OCI-LY1 (cell line): ENCODE measurements at regions not wholly inside any gene's neighbourhood (a gene's known extent, or its start where the extent isn't known, plus 50 kb on each side); places are given as distances from the start of the nearest gene placed in this dataset.

Source experiments
- H2AFZ ChIP-seq: fragments of 200-600 bp; sonication (generic), shearing (Covaris generic); 2 replicates; pipeline ENCODE4 v1.6.0; 2014; ENCODE audit warnings: antibody characterized with exemption, mild to moderate bottlenecking, low read length
- H3F3A ChIP-seq: fragments of 200-600 bp; sonication (generic), shearing (Covaris generic); 2 replicates; pipeline ENCODE4 v1.6.0; 2014; ENCODE audit warnings: mild to moderate bottlenecking, antibody characterized with exemption, low read length, moderate library complexity; ENCODE audit not compliant: insufficient read depth
- H3K27ac ChIP-seq: fragments of 200-600 bp; sonication (generic); 2 replicates; pipeline ENCODE4 v1.5.1; 2014; ENCODE audit warnings: low read length, mixed run types, mild to moderate bottlenecking, low read depth; ENCODE audit not compliant: poor library complexity, severe bottlenecking
- H3K27me3 ChIP-seq: fragments of 200-600 bp; sonication (generic); 2 replicates; pipeline ENCODE4 v1.6.0; 2014; ENCODE audit warnings: antibody characterized with exemption, mild to moderate bottlenecking, low read length, moderate library complexity; ENCODE audit not compliant: insufficient read depth
- H3K36me3 ChIP-seq: fragments of 200-600 bp; sonication (generic); 2 replicates; pipeline ENCODE4 v1.6.1; 2014; ENCODE audit warnings: mild to moderate bottlenecking, antibody characterized with exemption, low read length, moderate library complexity, mixed read lengths; ENCODE audit not compliant: insufficient read depth
- H3K4me1 ChIP-seq: fragments of 200-600 bp; sonication (generic); 2 replicates; pipeline ENCODE4 v1.5.1; 2014; ENCODE audit warnings: mild to moderate bottlenecking, low read length, moderate library complexity; ENCODE audit not compliant: insufficient read depth, severe bottlenecking
- H3K4me2 ChIP-seq: fragments of 200-600 bp; sonication (generic), shearing (Covaris generic); 2 replicates; pipeline ENCODE4 v1.6.1; 2014; ENCODE audit warnings: low read length
- H3K4me3 ChIP-seq: fragments of 200-600 bp; sonication (generic); 2 replicates; pipeline ENCODE4 v1.5.1; 2014; ENCODE audit warnings: low read length, low read depth, mild to moderate bottlenecking, mixed read lengths; ENCODE audit not compliant: poor library complexity, severe bottlenecking
- H3K79me2 ChIP-seq: fragments of 200-600 bp; shearing (Covaris generic); 2 replicates; pipeline ENCODE4 v1.6.1; 2016; ENCODE audit warnings: mixed run types, low read length, mixed read lengths; ENCODE audit not compliant: insufficient read depth
- H3K9ac ChIP-seq: fragments of 200-600 bp; sonication (generic), shearing (Covaris generic); 2 replicates; pipeline ENCODE4 v1.6.1; 2014; ENCODE audit warnings: mild to moderate bottlenecking, low read length, mixed read lengths
- H3K9me2 ChIP-seq: fragments of 200-600 bp; sonication (generic), shearing (Covaris generic); 2 replicates; pipeline ENCODE4 v1.6.1; 2014; ENCODE audit warnings: low read depth, mild to moderate bottlenecking, low read length, mixed read lengths
- H3K9me3 ChIP-seq: fragments of 200-600 bp; shearing (Covaris generic); 2 replicates; pipeline ENCODE4 v1.6.1; 2014; ENCODE audit warnings: low read length, mixed read lengths
- H4K20me1 ChIP-seq: fragments of 200-600 bp; sonication (generic), shearing (Covaris generic); 2 replicates; pipeline ENCODE4 v1.6.0; 2016; ENCODE audit warnings: mild to moderate bottlenecking, low read length; ENCODE audit not compliant: insufficient read depth
- CTCF ChIP-seq: fragments of 200-600 bp; sonication (generic), shearing (Covaris generic); IDR thresholded peaks from 2 replicates; pipeline ENCODE4 v1.5.1; 2017; ENCODE audit warnings: mild to moderate bottlenecking, antibody characterized with exemption, low read length, moderate library complexity, mixed read lengths
- EZH2 ChIP-seq: fragments of 200-600 bp; sonication (generic), shearing (Covaris generic); IDR thresholded peaks from 2 replicates; pipeline ENCODE4 v1.8.0; 2017; ENCODE audit warnings: borderline replicate concordance, mixed run types, mild to moderate bottlenecking, antibody characterized with exemption, low read length, moderate library complexity, mixed read lengths

GRCh38 chr6:128573036-128573435 is 52.6 kb upstream of the PTPRK start:
- Histone ChIP-seq H3K27ac (no peak overlapping the region), H3K79me2 (no peaks in the 10 kb centered on the region), H3K9me2 (no peaks in the 10 kb centered on the region), H2AFZ (no peak overlapping the region), H3F3A (no peaks in the 10 kb centered on the region), H4K20me1 (no peaks in the 10 kb centered on the region), H3K9me3 (no peaks in the 10 kb centered on the region), H3K36me3 (no peaks in the 10 kb centered on the region), H3K4me2 (no peak overlapping the region), H3K4me1 (no peaks in the 10 kb centered on the region), H3K27me3 (no peaks in the 10 kb centered on the region), H3K9ac (no peak overlapping the region), H3K4me3 (no peak overlapping the region)
- TF ChIP-seq EZH2 (no peak), CTCF (no peak)

- Histone ChIP-seq H3F3A (no peaks in the 10 kb centered on the region), H3K27me3 (no peaks in the 10 kb centered on the region), H3K27ac (no peak overlapping the region), H3K4me3 (no peak overlapping the region), H3K9me2 (no peaks in the 10 kb centered on the region), H3K4me1 (no peaks in the 10 kb centered on the region), H3K9me3 (no peaks in the 10 kb centered on the region), H3K79me2 (no peaks in the 10 kb centered on the region), H4K20me1 (no peaks in the 10 kb centered on the region), H3K36me3 (no peaks in the 10 kb centered on the region), H3K9ac (no peak overlapping the region), H2AFZ (no peak overlapping the region), H3K4me2 (no peak overlapping the region)
- TF ChIP-seq EZH2 (no peak), CTCF (no peak)
Measured at GRCh38 chr6:128572294-128572693, 51.9 kb upstream of the PTPRK start.

- Histone ChIP-seq H4K20me1 (no peaks in the 10 kb centered on the region), H2AFZ (no peak overlapping the region), H3K36me3 (no peaks in the 10 kb centered on the region), H3K4me1 (no peaks in the 10 kb centered on the region), H3F3A (no peaks in the 10 kb centered on the region), H3K27me3 (no peaks in the 10 kb centered on the region), H3K9ac (no peak overlapping the region), H3K9me2 (no peaks in the 10 kb centered on the region), H3K4me2 (no peak overlapping the region), H3K9me3 (no peaks in the 10 kb centered on the region), H3K27ac (no peak overlapping the region), H3K79me2 (no peaks in the 10 kb centered on the region), H3K4me3 (no peak overlapping the region)
- TF ChIP-seq CTCF = no peak
- TF ChIP-seq EZH2 = no peak
Measured at GRCh38 chr6:128570680-128571063, 50.3 kb upstream of the PTPRK start.
